ENCODE measurements at regions not wholly inside any gene's neighbourhood (a gene's known extent, or its start where the extent isn't known, plus 50 kb on each side); places are given as distances from the start of the nearest gene placed in this dataset.

DNA sequence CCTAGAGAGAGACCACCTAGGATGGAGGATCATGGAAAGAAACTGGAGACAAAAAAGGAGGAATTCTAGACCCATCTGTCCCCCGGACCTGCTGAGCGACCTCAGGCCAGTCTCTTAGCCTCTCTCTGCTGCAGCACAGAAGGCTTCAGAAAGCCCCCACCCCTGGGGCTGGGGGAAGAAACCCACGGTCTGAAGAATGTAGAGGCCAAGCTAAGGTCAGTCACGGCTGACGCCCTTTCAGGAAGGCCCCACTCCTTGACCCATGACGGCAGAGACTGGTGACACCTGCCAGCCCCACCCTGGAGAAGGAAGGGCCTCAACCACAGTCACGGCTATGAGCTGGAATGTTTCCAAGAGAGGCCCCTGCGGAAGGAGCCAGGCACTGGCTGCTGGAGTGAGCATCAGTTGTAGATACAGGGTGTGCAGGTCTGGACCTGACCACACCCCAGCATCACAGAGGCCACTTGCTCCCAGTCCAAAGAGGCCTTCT is 120.5 kb upstream of the BOD1 start:
- WGBS, 2 donors (ENCODE audit: low coverage in 1 of 2): 67 to 80% methylated on average over 1 to 2 of the region's 8 CpGs
- ATAC-seq: no peak
- peaks cover 13% of the 10 kb centered on the region for H3K27me3 ChIP-seq
- H3K4me1 ChIP-seq: no peaks in the 10 kb centered on the region
- no peaks in the 10 kb centered on the region for H3K36me3 ChIP-seq
- no peak overlapping the region for H3K27ac ChIP-seq
- TF ChIP-seq EP300 (IDR thresholded peaks at IDR 0.05): no peak
- TF ChIP-seq, protein P1, sequence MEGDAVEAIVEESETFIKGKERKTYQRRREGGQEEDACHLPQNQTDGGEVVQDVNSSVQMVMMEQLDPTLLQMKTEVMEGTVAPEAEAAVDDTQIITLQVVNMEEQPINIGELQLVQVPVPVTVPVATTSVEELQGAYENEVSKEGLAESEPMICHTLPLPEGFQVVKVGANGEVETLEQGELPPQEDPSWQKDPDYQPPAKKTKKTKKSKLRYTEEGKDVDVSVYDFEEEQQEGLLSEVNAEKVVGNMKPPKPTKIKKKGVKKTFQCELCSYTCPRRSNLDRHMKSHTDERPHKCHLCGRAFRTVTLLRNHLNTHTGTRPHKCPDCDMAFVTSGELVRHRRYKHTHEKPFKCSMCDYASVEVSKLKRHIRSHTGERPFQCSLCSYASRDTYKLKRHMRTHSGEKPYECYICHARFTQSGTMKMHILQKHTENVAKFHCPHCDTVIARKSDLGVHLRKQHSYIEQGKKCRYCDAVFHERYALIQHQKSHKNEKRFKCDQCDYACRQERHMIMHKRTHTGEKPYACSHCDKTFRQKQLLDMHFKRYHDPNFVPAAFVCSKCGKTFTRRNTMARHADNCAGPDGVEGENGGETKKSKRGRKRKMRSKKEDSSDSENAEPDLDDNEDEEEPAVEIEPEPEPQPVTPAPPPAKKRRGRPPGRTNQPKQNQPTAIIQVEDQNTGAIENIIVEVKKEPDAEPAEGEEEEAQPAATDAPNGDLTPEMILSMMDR (IDR thresholded peaks at IDR 0.05): no peak
- TF ChIP-seq POLR2A (IDR thresholded peaks at IDR 0.05): no peak
- TF ChIP-seq POLR2AphosphoS5 (IDR thresholded peaks at IDR 0.05): no peak
- H3K4me3 ChIP-seq: no peak overlapping the region
- no peaks in the 10 kb centered on the region for H3K9me3 ChIP-seq

DNA sequence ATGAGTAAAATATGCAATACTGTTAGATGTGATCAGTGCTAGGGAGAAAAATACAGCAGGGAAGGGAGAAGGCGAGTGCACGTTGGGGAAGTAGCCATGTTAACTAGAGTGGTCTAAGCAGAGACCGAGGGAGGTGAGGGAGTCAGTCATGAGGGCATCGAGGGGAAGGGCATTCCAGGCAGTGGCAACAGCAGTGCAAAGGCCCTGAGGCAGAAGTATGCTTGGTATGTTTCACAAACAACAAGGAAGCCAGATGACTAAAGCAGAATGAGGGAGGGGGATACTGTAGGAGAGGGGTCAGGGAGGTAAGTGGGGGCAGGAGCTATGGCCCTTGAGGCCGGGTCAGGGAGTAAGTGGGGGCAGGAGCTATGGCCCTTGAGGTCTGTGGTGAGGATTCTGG is 123.3 kb upstream of the BOD1 start:
- Histone ChIP-seq H3K27me3 (peaks cover 13% of the 10 kb centered on the region), H3K9me3 (no peaks in the 10 kb centered on the region), H3K4me1 (no peaks in the 10 kb centered on the region), H3K4me3 (no peak overlapping the region), H3K27ac (no peak overlapping the region), H3K36me3 (no peaks in the 10 kb centered on the region)
- ATAC-seq: no peak
- WGBS, 2 donors (ENCODE audit: low coverage in 1 of 2): 64 to 100% methylated on average over 1 to 5 of the region's 5 CpGs
- no peak for TF ChIP-seq POLR2A (IDR thresholded peaks at IDR 0.05)
- TF ChIP-seq EP300 (IDR thresholded peaks at IDR 0.05): no peak
- no peak for TF ChIP-seq POLR2AphosphoS5 (IDR thresholded peaks at IDR 0.05)
- TF ChIP-seq, protein P1 (IDR thresholded peaks at IDR 0.05): no peak

DNA sequence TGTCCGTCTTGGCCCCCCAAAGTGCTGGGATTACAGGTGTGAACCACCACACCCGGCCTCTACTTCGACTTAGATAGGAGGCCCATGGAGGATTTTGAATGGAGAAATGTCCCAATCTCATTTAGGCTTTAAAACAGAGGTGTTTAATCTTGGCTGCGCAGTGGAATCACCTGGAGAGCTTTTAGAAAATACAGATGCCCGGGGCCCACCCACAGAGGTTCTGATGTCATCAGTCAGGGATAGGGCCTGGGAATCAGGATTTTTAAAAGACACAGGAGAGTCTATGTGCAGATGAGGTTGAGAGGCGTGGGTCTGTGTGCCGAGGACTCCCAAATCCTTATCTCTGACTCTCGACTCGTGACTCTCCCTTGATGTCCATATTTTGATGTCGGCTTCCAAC is 124.0 kb upstream of the BOD1 start:
- Histone ChIP-seq H3K36me3 (no peaks in the 10 kb centered on the region), H3K4me1 (no peaks in the 10 kb centered on the region), H3K9me3 (no peaks in the 10 kb centered on the region), H3K4me3 (no peak overlapping the region), H3K27me3 (peaks cover 13% of the 10 kb centered on the region), H3K27ac (no peak overlapping the region)
- WGBS, 2 donors (ENCODE audit: low coverage in 1 of 2): 92 to 98% methylated on average over 8 to 10 of the region's 10 CpGs
- no peak for ATAC-seq
- TF ChIP-seq EP300 (IDR thresholded peaks at IDR 0.05): no peak
- no peak for TF ChIP-seq POLR2AphosphoS5 (IDR thresholded peaks at IDR 0.05)
- no peak for TF ChIP-seq POLR2A (IDR thresholded peaks at IDR 0.05)
- TF ChIP-seq, protein P1 (IDR thresholded peaks at IDR 0.05): no peak

DNA sequence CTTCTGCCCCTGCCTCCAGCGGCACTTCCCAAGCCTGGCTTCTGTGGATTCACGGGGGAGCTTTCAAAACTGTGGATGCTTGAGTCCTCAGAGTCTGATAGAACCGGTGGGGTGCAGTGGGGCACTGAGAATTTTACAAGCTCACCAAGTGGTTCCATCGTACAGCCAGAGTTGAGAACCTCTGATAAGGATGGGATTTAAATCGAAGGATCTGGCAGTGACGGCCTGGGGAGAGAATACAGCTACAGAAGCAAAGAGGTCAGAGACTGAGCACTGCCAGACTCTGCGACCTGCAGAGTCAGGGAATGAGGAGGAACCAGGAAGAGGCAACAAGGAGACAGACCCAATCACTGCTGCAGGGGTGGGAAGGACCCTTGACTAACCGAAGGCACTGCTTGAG is 124.6 kb upstream of the BOD1 start:
- 74 to 89% methylated on average over 4 to 5 of the region's 8 CpGs for WGBS, 2 donors (ENCODE audit: low coverage in 1 of 2)

More for the DNA sequence above, 124.6 kb upstream of the BOD1 start:
- H3K27ac ChIP-seq: no peak overlapping the region
- no peaks in the 10 kb centered on the region for H3K4me1 ChIP-seq
- H3K36me3 ChIP-seq: no peaks in the 10 kb centered on the region
- TF ChIP-seq, protein P1 (IDR thresholded peaks at IDR 0.05): no peak
- TF ChIP-seq POLR2AphosphoS5 (IDR thresholded peaks at IDR 0.05) (no peak), POLR2A (IDR thresholded peaks at IDR 0.05) (no peak), EP300 (IDR thresholded peaks at IDR 0.05) (no peak)
- no peaks in the 10 kb centered on the region for H3K9me3 ChIP-seq
- no peak overlapping the region for H3K4me3 ChIP-seq
- H3K27me3 ChIP-seq: peaks cover 13% of the 10 kb centered on the region
- no peak for ATAC-seq
